Daoy (cell line): ENCODE measurements at regions not wholly inside any gene's neighbourhood (a gene's known extent, or its start where the extent isn't known, plus 50 kb on each side); places are given as distances from the start of the nearest gene placed in this dataset.

Experiments
- DNase-seq: peaks from one replicate; pipeline ENCODE4 v3.0.0-alpha.2; 2015; ENCODE audit warnings: low read depth

GRCh38 chr2:126568734-126569133 is 87.2 kb upstream of the GYPC start:
- DNase-seq: no peak

- no peak for DNase-seq
These were observed 84.6 kb upstream of the GYPC start for GRCh38 chr2:126571403-126571802.

DNA sequence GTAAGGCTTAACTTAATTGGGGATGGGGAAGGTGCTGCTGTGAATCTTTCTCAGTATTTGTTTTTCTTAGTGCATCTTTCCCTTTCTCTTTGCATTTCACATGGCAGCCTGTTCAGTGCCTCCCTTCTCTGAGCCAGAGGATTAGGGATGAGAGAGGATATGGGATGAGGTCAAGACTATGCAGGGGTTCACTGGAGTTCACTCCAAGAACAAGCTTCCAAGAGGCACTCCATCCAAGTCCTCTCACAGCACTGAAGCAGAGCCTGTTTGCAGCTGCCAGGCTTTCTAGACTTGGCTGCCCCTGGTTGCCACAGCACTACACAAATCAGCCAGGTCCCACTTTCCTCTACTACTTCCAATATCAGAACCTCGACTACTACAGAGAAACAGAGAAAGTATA is 80.3 kb upstream of the GYPC start:
- DNase-seq: no peak

GRCh38 chr2:126579868-126580267 is 76.1 kb upstream of the GYPC start:
- DNase-seq: no peak

DNA sequence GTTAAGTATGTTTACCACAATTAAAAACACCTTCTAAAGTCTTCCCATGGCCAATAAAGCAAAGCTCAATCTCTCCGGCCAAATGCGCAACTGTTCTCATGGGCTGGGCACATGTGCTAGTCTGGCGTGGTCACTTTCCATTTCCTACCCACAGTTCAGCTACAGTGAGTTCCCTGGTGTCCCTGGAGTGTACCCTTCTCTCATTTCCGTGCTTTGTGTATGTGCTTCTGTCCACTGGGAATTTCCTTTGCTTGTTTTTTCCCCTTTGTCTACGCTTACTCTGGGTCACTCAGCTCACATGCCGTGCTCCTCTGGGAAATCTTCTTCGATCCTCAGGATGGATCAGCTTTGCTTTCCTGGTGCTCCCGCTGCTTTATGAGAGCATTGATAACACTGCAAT is 69.6 kb upstream of the GYPC start:
- no peak for DNase-seq

DNA sequence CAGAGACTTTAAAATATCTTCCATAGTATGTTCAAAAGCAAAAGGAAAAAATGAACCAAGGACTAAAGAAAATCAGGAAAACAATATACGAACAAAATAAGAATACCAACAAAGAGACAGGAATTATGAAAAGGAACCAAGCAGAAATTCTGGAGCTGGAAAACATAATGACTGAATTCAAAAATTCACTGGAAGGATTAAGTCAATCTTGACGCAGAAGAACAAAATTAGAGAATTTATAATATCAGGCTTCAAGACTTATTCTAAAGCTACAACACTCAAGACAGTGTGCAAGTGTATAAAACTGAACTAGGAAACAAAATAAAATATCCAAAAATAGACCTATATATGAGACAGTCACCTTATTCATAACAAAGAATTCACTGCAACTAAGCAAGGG is 56.9 kb upstream of the GYPC start:
- DNase-seq: no peak

- DNase-seq: no peak
These were observed 55.2 kb upstream of the GYPC start for GRCh38 chr2:126600742-126601141.

DNA sequence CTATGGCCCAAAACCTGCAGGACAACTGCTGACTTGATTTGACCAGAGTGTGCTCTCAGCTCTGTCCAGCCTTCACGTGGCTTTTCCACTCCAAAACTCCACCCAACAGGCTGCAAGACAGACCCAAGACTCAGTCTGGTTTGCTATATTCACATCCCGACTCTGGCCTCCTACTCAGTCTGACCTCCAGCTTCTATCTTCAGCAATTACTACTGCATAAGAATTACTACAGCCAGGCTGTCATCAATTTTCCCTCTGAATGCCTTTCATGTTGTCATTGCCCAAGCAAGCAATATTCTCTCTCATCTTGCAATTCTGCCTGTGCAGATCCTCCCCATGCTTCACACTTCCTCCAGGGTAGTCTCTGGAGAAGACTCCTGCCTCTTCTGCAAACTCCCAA is 53.6 kb upstream of the GYPC start:
- no peak for DNase-seq
